ENCODE measurements at regions not wholly inside any gene's neighbourhood (a gene's known extent, or its start where the extent isn't known, plus 50 kb on each side); places are given as distances from the start of the nearest gene placed in this dataset.
"Not testable (repeated sequence)": the region's sequence is repeated elsewhere in the genome, so short reads cannot be mapped to it uniquely, and the experiment has no call there.

GRCh38 chrX:12076046-12076445 lies 62.2 kb upstream of the FRMPD4 start:
- ChIA-PET CTCF (no interaction called here), POLR2A (no interaction called here)
- no peak for TF ChIP-seq CTCF (IDR thresholded peaks at IDR 0.05; ENCODE audit: insufficient read depth, low read length, missing control alignments)
- H3K4me3 ChIP-seq (ENCODE audit: low read depth, low read length) = no peak overlapping the region
- DNase-seq (ENCODE audit: low read depth, low spot score) = no peak

GRCh38 chrX:12080265-12080664 lies 58.0 kb upstream of the FRMPD4 start:
- peak; percentile 46 for TF ChIP-seq CTCF (IDR thresholded peaks at IDR 0.05; ENCODE audit: insufficient read depth, low read length, missing control alignments)
- peak; percentile 2 for DNase-seq (ENCODE audit: low read depth, low spot score)
- POLR2A ChIA-PET = no interaction called here
- CTCF ChIA-PET = interaction anchor here (0.6 to 2.0 kb wide), 11 partner anchors 10 to 690 kb away, joined by 3 to 9 read pairs (median 4); no protein-coding TSS in a partner anchor
- no peak overlapping the region for H3K4me3 ChIP-seq (ENCODE audit: low read depth, low read length)

- DNase-seq (ENCODE audit: low read depth, low spot score); CTCF ChIA-PET; H3K4me3 ChIP-seq (ENCODE audit: low read depth, low read length); POLR2A ChIA-PET: not testable (repeated sequence)
These were observed 55.3 kb upstream of the FRMPD4 start for GRCh38 chrX:12082959-12083358.

All from AG04449 (cell line).